ENCODE measurements at regions not wholly inside any gene's neighbourhood (a gene's known extent, or its start where the extent isn't known, plus 50 kb on each side); places are given as distances from the start of the nearest gene placed in this dataset.

DNA sequence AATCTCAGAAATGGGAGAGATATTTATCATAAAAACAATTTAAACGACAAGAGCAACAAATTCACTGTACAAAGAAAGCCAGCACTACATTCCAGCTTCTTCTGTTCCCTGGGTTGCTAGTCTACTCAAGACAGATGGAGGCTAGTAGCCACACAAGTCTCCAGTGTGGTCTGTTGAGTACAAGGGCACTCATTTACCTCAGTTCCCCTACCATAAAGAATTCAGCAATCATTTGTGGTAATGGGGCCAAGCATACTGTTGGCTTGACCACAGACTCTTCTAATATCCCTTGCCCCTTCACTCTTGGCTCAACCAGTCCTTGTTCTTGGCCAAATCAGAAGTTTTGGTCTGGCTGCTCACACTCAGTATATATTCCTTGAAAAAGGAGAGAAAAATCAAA is 212.3 kb downstream of the COX18 start:
- no peak for TF ChIP-seq CTCF (conservative IDR thresholded peaks at IDR 0.05)
- H3K4me3 ChIP-seq (ENCODE audit: low read length): no peak overlapping the region
- H3K27ac Mint-ChIP-seq: no peak overlapping the region
- no peaks in the 10 kb centered on the region for H3K36me3 Mint-ChIP-seq (ENCODE audit: low read depth)
- H3K4me3 Mint-ChIP-seq: no peak overlapping the region
- peaks cover 2% of the 10 kb centered on the region for H3K27me3 Mint-ChIP-seq (ENCODE audit: insufficient read depth)
- no peaks in the 10 kb centered on the region for H3K9me3 ChIP-seq (ENCODE audit: control insufficient read depth, low read length)
- H3K27ac ChIP-seq (ENCODE audit: low read depth, low read length): no peak overlapping the region
- no peak for DNase-seq
- 37% methylated on average over 1 of the region's 1 CpG; no CpG with 5 or more reads in 1 of the 2 experiments for WGBS, 2 experiments (ENCODE audit: insufficient coverage in 1 of 2, insufficient read length in 1 of 2)
- H3K9ac ChIP-seq (ENCODE audit: extremely low read depth, low read length, poor library complexity, severe bottlenecking): no peak overlapping the region
- H3K27me3 ChIP-seq (ENCODE audit: control insufficient read depth, insufficient read depth, low read length, poor library complexity, severe bottlenecking): no peaks in the 10 kb centered on the region
- H3K4me1 Mint-ChIP-seq: no peaks in the 10 kb centered on the region
- no peaks in the 10 kb centered on the region for H3K4me1 ChIP-seq (ENCODE audit: control insufficient read depth, insufficient read depth, low read length)
- no peaks in the 10 kb centered on the region for H3K36me3 ChIP-seq (ENCODE audit: control insufficient read depth, insufficient read depth, low read length)
- no peaks in the 10 kb centered on the region for H3K9me3 Mint-ChIP-seq

DNA sequence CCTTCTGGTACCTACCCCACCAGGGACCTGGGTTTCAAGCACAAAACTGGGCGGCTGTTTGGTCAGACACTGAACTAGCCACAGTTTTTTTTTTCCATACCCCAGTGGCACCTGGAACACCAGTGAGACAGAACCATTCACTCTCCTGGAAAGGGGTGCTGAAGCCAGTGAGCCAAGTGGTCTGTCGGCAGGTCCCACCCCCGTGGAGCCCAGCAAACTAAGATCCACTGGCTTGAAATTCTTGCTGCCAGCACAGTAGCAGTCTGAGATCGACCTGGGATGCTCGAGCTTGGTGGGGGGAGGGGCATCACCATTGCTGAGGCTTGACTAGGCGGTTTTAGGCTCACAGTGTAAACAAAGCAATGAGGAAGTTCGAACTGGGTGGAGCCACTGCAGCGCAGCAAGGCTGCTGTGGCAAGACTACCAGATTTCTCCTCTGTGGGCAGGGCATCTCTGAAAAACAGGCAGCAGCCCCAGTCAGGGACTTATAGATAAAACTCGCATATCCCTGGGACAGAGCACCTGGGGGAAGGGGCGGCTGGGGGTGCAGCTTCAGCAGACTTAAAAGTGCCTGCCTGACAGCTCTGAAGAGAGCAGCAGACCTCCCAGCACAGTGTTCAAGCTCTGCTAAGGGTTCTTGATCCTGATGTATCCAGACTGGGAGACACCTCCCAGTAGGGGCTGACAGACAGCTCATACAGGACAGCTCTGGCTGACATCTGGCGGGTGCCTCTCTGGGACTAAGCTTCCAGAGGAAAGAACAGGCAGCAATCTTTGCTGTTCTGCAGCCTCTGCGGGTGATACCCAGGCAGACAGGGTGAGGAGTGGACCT is 223.0 kb downstream of the COX18 start:
- no peak overlapping the region for H3K4me3 ChIP-seq (ENCODE audit: low read length)
- H3K9ac ChIP-seq (ENCODE audit: extremely low read depth, low read length, poor library complexity, severe bottlenecking): no peak overlapping the region
- TF ChIP-seq CTCF (conservative IDR thresholded peaks at IDR 0.05): no peak
- H3K36me3 Mint-ChIP-seq (ENCODE audit: low read depth): no peaks in the 10 kb centered on the region
- peaks cover 14% of the 10 kb centered on the region for H3K9me3 Mint-ChIP-seq
- H3K4me1 ChIP-seq (ENCODE audit: control insufficient read depth, insufficient read depth, low read length): no peaks in the 10 kb centered on the region
- H3K27me3 ChIP-seq (ENCODE audit: control insufficient read depth, insufficient read depth, low read length, poor library complexity, severe bottlenecking): no peaks in the 10 kb centered on the region
- H3K27me3 Mint-ChIP-seq (ENCODE audit: insufficient read depth): no peaks in the 10 kb centered on the region
- WGBS, 2 experiments (ENCODE audit: insufficient coverage in 1 of 2, insufficient read length in 1 of 2): 46 to 53% methylated on average over 10 to 12 of the region's 12 CpGs
- peak overlapping the region; percentile 15 for H3K4me3 Mint-ChIP-seq
- H3K36me3 ChIP-seq (ENCODE audit: control insufficient read depth, insufficient read depth, low read length): no peaks in the 10 kb centered on the region
- H3K27ac ChIP-seq (ENCODE audit: low read depth, low read length): no peak overlapping the region
- H3K4me1 Mint-ChIP-seq: no peaks in the 10 kb centered on the region
- H3K9me3 ChIP-seq (ENCODE audit: control insufficient read depth, low read length): no peaks in the 10 kb centered on the region
- peak overlapping the region; percentile 52 for H3K27ac Mint-ChIP-seq
- peak; percentile 86 for DNase-seq

DNA sequence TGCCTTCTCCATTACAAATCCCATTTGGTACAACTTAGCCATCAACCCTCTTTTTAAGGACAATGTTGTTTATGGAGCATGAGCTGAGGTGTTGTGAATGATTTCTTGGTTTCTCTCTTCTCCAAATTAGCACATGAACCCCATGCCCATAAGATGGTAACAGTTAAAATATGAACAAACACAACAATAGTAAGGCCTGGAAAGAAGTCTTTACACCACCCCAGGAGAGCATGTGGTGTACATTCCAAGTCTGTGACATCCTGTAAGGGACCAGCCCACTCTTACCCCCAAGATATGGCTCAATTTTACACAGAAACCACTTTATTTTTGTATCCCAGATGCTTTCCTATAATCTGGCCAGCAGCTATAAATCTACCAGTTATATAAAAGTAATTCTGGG is 226.1 kb downstream of the COX18 start:
- no peak for TF ChIP-seq CTCF (conservative IDR thresholded peaks at IDR 0.05)
- Mint-ChIP-seq H3K36me3 (ENCODE audit: low read depth) (no peaks in the 10 kb centered on the region), H3K9me3 (peaks cover 18% of the 10 kb centered on the region), H3K27ac (no peak overlapping the region), H3K4me1 (no peaks in the 10 kb centered on the region), H3K4me3 (no peak overlapping the region), H3K27me3 (ENCODE audit: insufficient read depth) (peaks cover 1% of the 10 kb centered on the region)
- Histone ChIP-seq H3K9me3 (ENCODE audit: control insufficient read depth, low read length) (no peaks in the 10 kb centered on the region), H3K4me1 (ENCODE audit: control insufficient read depth, insufficient read depth, low read length) (no peaks in the 10 kb centered on the region), H3K36me3 (ENCODE audit: control insufficient read depth, insufficient read depth, low read length) (no peaks in the 10 kb centered on the region), H3K27me3 (ENCODE audit: control insufficient read depth, insufficient read depth, low read length, poor library complexity, severe bottlenecking) (no peaks in the 10 kb centered on the region), H3K9ac (ENCODE audit: extremely low read depth, low read length, poor library complexity, severe bottlenecking) (no peak overlapping the region), H3K27ac (ENCODE audit: low read depth, low read length) (no peak overlapping the region), H3K4me3 (ENCODE audit: low read length) (no peak overlapping the region)
- no peak for DNase-seq

Measured in endodermal cell (in vitro differentiated cells).